GM21367 (cell line): ENCODE measurements at regions not wholly inside any gene's neighbourhood (a gene's known extent, or its start where the extent isn't known, plus 50 kb on each side); places are given as distances from the start of the nearest gene placed in this dataset.
"Not testable (repeated sequence)": the region's sequence is repeated elsewhere in the genome, so short reads cannot be mapped to it uniquely, and the experiment has no call there.

Experiments used
- ATAC-seq: cut with Tn5 transposase; IDR thresholded peaks from one replicate; pipeline ENCODE4 v1.9.1; 2021; ENCODE audit not compliant: unreplicated experiment

DNA sequence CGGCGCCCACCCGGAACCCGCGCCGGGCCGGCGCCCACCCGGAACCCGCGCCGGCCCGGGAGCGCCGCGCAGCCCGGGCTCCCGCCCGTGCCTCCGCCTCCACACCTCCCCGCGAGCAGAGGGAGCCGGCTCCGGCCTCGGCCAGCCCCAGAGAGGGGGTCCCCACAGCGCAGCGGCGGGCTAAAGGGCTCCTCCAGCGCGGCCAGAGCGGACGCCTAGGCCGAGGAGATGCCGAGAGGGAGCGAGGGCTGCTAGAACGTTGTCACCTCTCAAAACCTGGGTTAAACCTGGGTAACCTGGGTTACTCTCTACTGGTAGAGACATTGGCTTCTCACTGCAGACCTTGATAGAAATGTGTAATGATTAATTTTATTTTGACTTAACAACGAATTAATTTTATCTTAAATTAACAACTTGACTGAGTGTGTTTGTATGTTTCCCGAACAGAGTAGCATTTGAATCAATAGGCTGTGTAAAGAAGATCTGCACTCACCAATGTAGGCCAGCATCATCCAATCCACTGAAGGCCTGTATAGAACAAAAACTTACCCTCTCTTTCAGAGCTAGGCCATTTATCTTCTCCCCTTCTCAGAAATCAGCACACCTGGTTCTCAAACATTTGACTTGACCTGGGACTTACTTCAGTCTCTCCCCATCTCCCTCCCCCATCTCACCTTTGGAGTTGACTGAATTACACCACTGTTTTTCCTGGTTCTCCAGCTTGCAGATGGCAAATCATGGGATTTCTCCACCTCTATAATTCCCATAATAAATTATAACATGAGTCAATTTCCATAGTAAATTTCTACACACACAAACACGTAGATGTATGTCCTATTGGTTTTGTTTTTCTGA lies 242.7 kb downstream of the ASXL3 start:
- ATAC-seq: no peak

DNA sequence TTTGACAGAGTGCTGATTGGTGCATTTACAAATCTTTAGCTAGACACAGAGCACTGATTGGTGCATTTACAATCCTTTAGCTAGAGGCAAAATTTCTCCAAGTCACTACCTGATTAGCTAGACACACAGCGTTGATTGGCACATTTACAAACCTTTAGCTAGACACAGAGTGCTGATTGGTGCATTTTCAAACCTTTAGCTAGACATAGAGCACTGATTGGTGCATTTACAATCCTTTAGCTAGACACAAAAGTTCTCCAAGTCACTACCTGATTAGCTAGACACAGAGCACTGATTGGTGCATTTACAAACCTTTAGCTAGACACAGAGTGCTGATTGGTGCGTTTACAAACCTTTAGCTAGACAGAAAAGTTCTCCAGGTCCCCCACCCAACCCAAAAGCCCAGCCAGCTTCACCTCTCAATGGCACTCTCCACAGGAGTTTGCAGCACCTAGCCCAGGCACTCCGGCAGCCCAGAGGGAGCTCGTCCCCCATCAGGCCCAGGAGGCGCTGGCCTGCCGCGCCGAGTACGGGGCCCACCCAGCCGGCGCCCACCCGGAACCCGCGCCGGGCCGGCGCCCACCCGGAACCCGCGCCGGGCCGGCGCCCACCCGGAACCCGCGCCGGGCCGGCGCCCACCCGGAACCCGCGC lies 241.8 kb downstream of the ASXL3 start:
- not testable (repeated sequence) for ATAC-seq

DNA sequence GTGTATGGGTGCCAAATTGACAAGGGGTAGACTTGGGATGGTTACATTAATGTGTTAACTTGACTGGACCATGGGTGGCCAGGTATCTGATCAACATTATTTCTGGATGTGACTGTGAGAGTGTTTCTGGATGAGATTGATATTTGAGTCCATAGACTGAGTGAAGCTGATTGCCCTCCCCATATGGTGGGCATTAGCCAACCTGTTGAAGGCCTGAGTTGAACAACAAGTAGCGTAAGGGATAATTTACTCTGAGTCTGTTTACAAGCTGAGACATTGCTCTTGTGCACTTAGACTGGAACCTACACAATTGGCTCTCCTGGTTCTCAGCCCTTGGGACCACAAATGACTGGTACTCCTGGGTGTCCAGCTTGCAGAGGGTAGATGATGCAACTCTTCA lies 240.1 kb downstream of the ASXL3 start:
- no peak for ATAC-seq

DNA sequence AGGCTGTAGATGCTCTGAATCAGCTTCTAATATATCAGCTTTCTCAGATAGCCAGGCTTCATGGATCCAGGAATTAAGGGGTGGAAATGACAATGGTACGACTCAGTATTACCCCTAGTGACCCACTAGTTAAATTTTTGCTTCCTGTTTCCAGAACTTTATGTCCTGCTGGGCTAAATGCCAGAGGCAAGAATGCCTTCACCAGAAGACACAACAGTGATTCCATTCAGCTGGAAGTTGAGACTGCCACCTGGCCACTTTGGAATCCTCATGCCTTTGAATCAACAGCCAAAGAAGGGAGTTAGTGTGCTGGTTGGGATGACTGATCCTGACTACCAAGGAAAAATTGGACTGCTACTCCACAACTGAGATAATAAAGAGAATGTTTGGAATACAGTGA lies 239.1 kb downstream of the ASXL3 start:
- ATAC-seq: no peak

DNA sequence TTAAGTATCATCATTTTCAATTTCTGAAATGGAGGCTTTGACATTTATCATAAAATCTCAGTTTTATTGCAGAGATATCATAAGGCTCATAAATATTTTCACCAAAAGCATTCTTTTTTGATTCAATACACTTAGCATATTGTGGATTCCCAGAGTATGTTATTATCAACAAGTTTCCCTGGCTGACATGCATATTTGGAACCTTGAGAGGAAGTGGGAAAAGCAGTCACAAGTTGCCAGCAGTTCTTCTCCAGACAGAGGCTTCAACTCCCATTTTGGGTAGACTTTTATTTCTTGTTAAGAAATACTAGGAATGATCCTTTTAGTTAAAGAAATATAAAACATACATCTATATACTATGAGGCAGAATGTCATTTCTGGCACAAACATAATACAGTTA lies 236.5 kb downstream of the ASXL3 start:
- no peak for ATAC-seq

DNA sequence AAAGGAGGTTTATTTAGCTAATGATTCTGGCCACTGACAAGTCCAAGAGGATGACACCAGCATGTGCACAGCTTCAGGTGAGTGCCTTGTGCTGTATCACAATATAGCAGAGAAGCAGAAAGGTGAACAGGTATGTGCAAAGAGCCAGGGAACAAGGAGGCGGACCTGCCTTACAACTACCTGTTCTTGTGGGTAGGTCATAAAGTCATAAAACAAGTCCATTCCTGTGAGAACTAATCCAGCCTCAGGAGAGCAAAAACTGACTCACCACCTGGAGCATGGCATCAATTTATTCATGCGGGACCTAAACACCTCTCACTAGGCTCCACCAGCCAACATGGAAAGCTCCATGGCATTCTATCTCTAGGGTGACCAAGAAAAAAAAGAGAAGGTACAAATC lies 234.2 kb downstream of the ASXL3 start:
- ATAC-seq: no peak

DNA sequence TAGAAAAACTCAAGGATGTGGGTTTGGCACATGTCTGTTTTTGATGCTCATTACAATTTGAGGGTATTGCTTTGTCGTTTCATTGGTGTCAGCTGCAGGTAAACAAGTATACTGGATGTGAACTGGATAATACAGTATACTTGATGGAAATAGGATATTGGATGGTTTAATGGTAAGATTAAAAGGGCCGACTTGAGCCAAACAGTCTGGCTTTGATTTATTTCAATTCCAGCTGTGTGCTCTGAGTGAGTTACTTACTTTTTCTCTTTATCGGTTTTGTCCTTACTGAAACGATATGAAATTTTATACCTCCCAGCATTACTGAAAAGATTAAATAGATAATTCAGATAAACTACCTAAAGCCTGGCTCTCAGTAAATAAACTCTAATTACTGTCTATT lies 227.6 kb downstream of the ASXL3 start:
- no peak for ATAC-seq

DNA sequence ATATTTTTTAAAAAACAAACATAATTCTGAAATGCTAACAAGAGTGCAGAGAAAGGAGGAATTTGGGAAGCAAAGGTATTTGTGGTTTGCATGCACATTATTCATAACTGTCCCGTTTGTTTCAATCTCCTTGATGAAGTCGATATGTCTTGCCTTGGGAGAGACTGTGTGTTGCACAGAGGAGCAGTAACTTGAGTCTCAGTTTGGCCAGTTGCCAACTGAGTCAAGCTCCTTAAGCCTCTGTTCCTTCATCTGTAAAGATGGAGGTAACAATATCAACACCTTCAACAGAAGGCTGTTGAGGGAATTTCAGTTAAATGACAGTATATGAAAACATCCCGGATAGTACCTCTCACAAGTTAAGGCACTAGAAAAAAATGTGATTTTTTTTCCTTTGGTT lies 226.2 kb downstream of the ASXL3 start:
- ATAC-seq: no peak

DNA sequence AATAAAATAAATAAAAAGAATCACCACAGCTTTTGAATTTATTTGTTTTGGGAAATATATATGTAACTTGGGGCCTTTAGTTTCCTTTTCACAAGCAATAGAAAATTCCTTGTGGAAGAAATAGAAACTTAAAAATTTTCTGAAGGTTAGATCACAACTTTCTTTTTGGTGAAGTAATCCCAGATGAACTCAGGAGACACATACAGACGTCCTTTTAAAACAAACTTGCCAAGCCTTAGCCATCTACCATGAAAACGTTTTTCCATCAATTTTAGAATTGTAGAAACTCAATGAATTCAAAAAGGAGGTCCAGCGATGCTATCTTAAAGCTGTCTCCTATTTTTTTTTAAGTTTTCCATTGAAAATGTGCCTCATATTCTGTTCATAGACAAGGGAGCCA lies 225.6 kb downstream of the ASXL3 start:
- no peak for ATAC-seq

DNA sequence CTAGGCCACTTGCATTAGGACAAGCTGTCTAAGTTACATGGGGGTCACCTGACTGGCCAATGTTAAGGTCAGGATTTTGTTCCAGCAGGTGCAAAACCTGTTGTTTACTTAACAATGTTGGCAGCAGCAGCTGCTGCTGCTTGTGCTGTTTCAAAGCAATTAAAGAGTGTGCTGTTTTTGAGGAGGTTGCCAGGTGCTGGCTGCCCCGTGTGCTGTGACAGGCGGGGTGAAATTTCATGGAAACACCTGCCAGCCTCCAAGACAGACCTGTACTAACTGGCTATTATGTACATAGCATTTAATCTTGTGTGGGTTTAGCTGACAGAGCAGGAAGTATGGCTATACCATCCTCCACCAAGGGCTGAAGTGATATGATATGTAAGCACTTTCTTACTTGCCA lies 224.9 kb downstream of the ASXL3 start:
- ATAC-seq: no peak
